Right atrium auricular region (tissue), 2 donors: ENCODE measurements at regions not wholly inside any gene's neighbourhood (a gene's known extent, or its start where the extent isn't known, plus 50 kb on each side); places are given as distances from the start of the nearest gene placed in this dataset.

Source experiments
- DNase-seq: peaks from one replicate; pipeline ENCODE4 v3.0.0-alpha.2; 2019; ENCODE audit warnings: low spot score
- H3K27ac ChIP-seq, 2 donors: fragments of 200-600 bp; sonication (generic); 1 replicate in 1 of 2; 2 replicates in 1 of 2; pipeline ENCODE4 v1.5.1; 2016 to 2019
- H3K27me3 ChIP-seq, 2 donors: fragments of 200-600 bp; sonication (generic); one replicate each; pipeline versions ENCODE4 v1.5.1 to v1.6.0; 2017 to 2019
- H3K36me3 ChIP-seq: fragments of 200-600 bp; sonication (generic); one replicate; pipeline ENCODE4 v1.5.1; 2016
- H3K4me1 ChIP-seq, 2 donors: fragments of 200-600 bp; sonication (generic); one replicate each; pipeline versions ENCODE4 v1.5.1 to v1.6.0; 2017 to 2019
- H3K4me3 ChIP-seq, 2 donors: fragments of 200-600 bp; sonication (generic); 1 replicate in 1 of 2; 2 replicates in 1 of 2; pipeline ENCODE4 v1.5.1; 2017 to 2019; ENCODE audit warnings: mild to moderate bottlenecking in 1 of 2, moderate library complexity in 1 of 2
- H3K9me3 ChIP-seq, 2 donors: fragments of 200-600 bp; sonication (generic); one replicate each; pipeline ENCODE4 v1.5.1; 2019
- TF ChIP-seq, protein P1 (sequence below), 2 donors: fragments of 200-600 bp; sonication (generic); IDR thresholded peaks; one replicate each; pipeline ENCODE4 v1.5.1; 2019; ENCODE audit warnings: antibody characterized with exemption in 2 of 2

DNA sequence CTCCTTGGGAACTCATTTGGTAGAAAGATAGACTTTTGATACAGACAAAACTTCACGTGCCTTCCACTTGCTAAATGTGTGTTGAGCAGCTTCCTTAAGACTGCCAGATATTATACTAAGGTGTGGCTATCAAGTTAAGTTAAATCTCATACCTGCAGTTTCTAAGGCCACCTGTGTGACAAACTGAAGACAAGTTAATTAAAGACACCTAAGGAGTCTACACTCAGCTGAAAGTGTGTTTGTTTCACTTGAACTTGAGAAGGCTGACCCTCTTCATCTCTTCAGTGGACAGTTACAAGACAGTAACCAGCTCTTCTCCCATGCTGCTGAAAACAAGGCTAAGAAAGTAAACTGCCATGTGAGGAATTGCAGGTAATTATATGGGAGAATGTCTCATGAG, 124.0 kb downstream of the NPY start:
- Histone ChIP-seq H3K27me3 (no peaks in the 10 kb centered on the region), H3K27ac (no peak overlapping the region), H3K9me3 (no peaks in the 10 kb centered on the region), H3K4me3 (no peak overlapping the region), H3K36me3 (no peaks in the 10 kb centered on the region), H3K4me1 (no peaks in the 10 kb centered on the region)
- no peak for DNase-seq
- TF ChIP-seq, protein P1, sequence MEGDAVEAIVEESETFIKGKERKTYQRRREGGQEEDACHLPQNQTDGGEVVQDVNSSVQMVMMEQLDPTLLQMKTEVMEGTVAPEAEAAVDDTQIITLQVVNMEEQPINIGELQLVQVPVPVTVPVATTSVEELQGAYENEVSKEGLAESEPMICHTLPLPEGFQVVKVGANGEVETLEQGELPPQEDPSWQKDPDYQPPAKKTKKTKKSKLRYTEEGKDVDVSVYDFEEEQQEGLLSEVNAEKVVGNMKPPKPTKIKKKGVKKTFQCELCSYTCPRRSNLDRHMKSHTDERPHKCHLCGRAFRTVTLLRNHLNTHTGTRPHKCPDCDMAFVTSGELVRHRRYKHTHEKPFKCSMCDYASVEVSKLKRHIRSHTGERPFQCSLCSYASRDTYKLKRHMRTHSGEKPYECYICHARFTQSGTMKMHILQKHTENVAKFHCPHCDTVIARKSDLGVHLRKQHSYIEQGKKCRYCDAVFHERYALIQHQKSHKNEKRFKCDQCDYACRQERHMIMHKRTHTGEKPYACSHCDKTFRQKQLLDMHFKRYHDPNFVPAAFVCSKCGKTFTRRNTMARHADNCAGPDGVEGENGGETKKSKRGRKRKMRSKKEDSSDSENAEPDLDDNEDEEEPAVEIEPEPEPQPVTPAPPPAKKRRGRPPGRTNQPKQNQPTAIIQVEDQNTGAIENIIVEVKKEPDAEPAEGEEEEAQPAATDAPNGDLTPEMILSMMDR (IDR thresholded peaks at IDR 0.05), result no peak

- no peaks in the 10 kb centered on the region for H3K9me3 ChIP-seq
- no peak overlapping the region for H3K4me3 ChIP-seq
- no peak overlapping the region for H3K27ac ChIP-seq
- H3K36me3 ChIP-seq, result no peaks in the 10 kb centered on the region
- no peak for DNase-seq
- H3K27me3 ChIP-seq, result no peaks in the 10 kb centered on the region
- no peaks in the 10 kb centered on the region for H3K4me1 ChIP-seq
- TF ChIP-seq, protein P1 (IDR thresholded peaks at IDR 0.05), result no peak
These were observed 124.9 kb downstream of the NPY start for GRCh38 chr7:24408798-24409430.

GRCh38 chr7:24409431-24410024, 125.5 kb downstream of the NPY start:
- no peaks in the 10 kb centered on the region for H3K36me3 ChIP-seq
- no peaks in the 10 kb centered on the region for H3K4me1 ChIP-seq
- no peaks in the 10 kb centered on the region for H3K9me3 ChIP-seq
- no peak for DNase-seq
- H3K27ac ChIP-seq, result no peak overlapping the region
- no peaks in the 10 kb centered on the region for H3K27me3 ChIP-seq
- TF ChIP-seq, protein P1 (IDR thresholded peaks at IDR 0.05), result no peak
- H3K4me3 ChIP-seq, result no peak overlapping the region

- H3K27ac ChIP-seq, result no peak overlapping the region
- H3K36me3 ChIP-seq, result no peaks in the 10 kb centered on the region
- no peaks in the 10 kb centered on the region for H3K4me1 ChIP-seq
- DNase-seq, result no peak
- no peak overlapping the region for H3K4me3 ChIP-seq
- no peaks in the 10 kb centered on the region for H3K9me3 ChIP-seq
- TF ChIP-seq, protein P1 (IDR thresholded peaks at IDR 0.05), result no peak
- no peaks in the 10 kb centered on the region for H3K27me3 ChIP-seq
These were observed 127.2 kb downstream of the NPY start for GRCh38 chr7:24411226-24411625.

GRCh38 chr7:24417526-24418120, 133.6 kb downstream of the NPY start:
- Histone ChIP-seq H3K27me3 (no peaks in the 10 kb centered on the region), H3K27ac (no peak overlapping the region), H3K4me3 (no peak overlapping the region), H3K4me1 (no peaks in the 10 kb centered on the region), H3K9me3 (no peaks in the 10 kb centered on the region), H3K36me3 (no peaks in the 10 kb centered on the region)
- no peak for DNase-seq
- TF ChIP-seq, protein P1 (IDR thresholded peaks at IDR 0.05), result no peak
